ENCODE measurements at regions not wholly inside any gene's neighbourhood (a gene's known extent, or its start where the extent isn't known, plus 50 kb on each side); places are given as distances from the start of the nearest gene placed in this dataset.
A peak's percentile ranks its signal among the peaks of the same experiment; 100 is the strongest.

DNA sequence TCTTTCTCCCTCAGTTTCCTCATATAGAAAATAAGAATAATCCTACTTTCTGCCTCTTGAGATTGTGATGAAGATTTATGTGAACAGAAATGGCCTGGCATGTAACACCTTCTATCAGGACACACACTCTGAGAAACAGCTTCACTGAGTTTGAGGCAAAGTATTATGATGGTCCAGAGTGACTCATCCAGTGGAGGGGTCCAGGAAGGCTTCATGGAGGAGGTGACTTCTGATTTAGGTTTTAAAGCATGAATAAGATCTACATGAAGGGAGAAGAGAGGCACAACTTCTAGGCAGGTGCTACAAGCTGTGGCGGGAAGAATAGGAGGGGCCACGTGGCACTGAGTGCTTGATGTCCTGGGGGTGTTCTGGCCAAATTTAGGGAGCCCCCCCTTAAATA lies 124.4 kb upstream of the SDK2 start:
- Histone ChIP-seq H2BK15ac (ENCODE audit: low read depth, poor library complexity, severe bottlenecking) (no peak overlapping the region), H3K9me3 (ENCODE audit: control insufficient read depth, low read length) (no peaks in the 10 kb centered on the region), H3K4me1 (ENCODE audit: control insufficient read depth, insufficient read depth, low read depth, low read length) (peaks cover 1% of the 10 kb centered on the region), H2BK120ac (ENCODE audit: low read depth, low read length) (no peak overlapping the region), H4K91ac (ENCODE audit: low read length) (no peak overlapping the region), H3K4ac (ENCODE audit: low read depth in 1 of 2, low read length in 2 of 2) (no peak overlapping the region), H2BK12ac (ENCODE audit: low read length in 2 of 2) (no peak overlapping the region), H3K79me1 (replicated peaks; ENCODE audit: low read length, poor library complexity, severe bottlenecking) (no peaks in the 10 kb centered on the region), H3K4me3 (ENCODE audit: insufficient read depth in 1 of 2, low read depth in 1 of 2, low read length in 2 of 2) (no peak overlapping the region), H2BK5ac (ENCODE audit: low read depth, low read length, poor library complexity, severe bottlenecking) (no peak overlapping the region), H3K18ac (ENCODE audit: low read depth in 1 of 2, low read length in 2 of 2) (no peak overlapping the region), H3K23ac (ENCODE audit: low read length in 2 of 2) (no peak overlapping the region), H3K27me3 (ENCODE audit: control insufficient read depth in 1 of 2, insufficient read depth in 1 of 2, low read length in 2 of 2) (peaks cover 4 to 75% of the 10 kb centered on the region in 2 experiments), H2AFZ (ENCODE audit: low read depth, low read length) (no peak overlapping the region), H4K8ac (ENCODE audit: low read length) (no peak overlapping the region), H2AK5ac (ENCODE audit: low read length, severe bottlenecking) (no peak overlapping the region), H3K14ac (ENCODE audit: low read length in 2 of 2) (no peak overlapping the region), H3K27ac (ENCODE audit: low read length, poor library complexity, severe bottlenecking) (no peak overlapping the region), H3K36me3 (ENCODE audit: control insufficient read depth in 1 of 2, insufficient read depth in 2 of 2, low read depth in 1 of 2, low read length in 2 of 2) (no peaks in the 10 kb centered on the region), H3K9ac (ENCODE audit: low read length) (no peak overlapping the region), H3K4me2 (ENCODE audit: low read length, poor library complexity, severe bottlenecking) (no peak overlapping the region)
- DNase-seq = no peak
- WGBS = 76% methylated on average over 2 of the region's 2 CpGs

DNA sequence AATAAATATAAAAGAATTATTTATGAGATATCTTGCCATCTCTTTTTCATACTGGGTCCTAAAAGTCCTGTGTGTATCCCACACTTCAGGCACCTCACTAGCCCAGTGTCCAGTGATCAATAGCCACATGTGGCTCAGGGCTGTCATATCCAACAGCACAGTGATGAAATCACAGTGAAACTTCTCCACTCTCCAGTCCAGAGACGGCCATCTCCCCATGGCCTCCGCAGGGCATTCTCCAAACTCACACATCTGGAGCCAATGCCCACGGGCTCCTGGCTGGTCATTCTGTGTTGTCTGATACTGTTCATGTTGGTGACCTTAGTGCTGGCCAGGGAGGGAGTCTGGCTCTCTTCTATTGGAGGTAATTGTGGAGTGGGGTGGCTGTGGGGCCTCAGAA lies 125.2 kb upstream of the SDK2 start:
- no peak overlapping the region for H4K8ac ChIP-seq (ENCODE audit: low read length)
- H3K4me1 ChIP-seq (ENCODE audit: control insufficient read depth, insufficient read depth, low read depth, low read length) = peaks cover 1% of the 10 kb centered on the region
- H3K4me2 ChIP-seq (ENCODE audit: low read length, poor library complexity, severe bottlenecking) = no peak overlapping the region
- no peak overlapping the region for H2BK120ac ChIP-seq (ENCODE audit: low read depth, low read length)
- H3K9me3 ChIP-seq (ENCODE audit: control insufficient read depth, low read length) = no peaks in the 10 kb centered on the region
- H3K27me3 ChIP-seq (ENCODE audit: control insufficient read depth in 1 of 2, insufficient read depth in 1 of 2, low read length in 2 of 2) = peaks cover 4 to 67% of the 10 kb centered on the region in 2 experiments
- H3K14ac ChIP-seq (ENCODE audit: low read length in 2 of 2) = no peak overlapping the region
- H2AK5ac ChIP-seq (ENCODE audit: low read length, severe bottlenecking) = no peak overlapping the region
- no peaks in the 10 kb centered on the region for H3K36me3 ChIP-seq (ENCODE audit: control insufficient read depth in 1 of 2, insufficient read depth in 2 of 2, low read depth in 1 of 2, low read length in 2 of 2)
- WGBS = 80% methylated on average over 3 of the region's 3 CpGs
- H4K91ac ChIP-seq (ENCODE audit: low read length) = no peak overlapping the region
- no peak overlapping the region for H2BK15ac ChIP-seq (ENCODE audit: low read depth, poor library complexity, severe bottlenecking)
- no peaks in the 10 kb centered on the region for H3K79me1 ChIP-seq (replicated peaks; ENCODE audit: low read length, poor library complexity, severe bottlenecking)
- no peak overlapping the region for H2BK12ac ChIP-seq (ENCODE audit: low read length in 2 of 2)
- no peak overlapping the region for H3K27ac ChIP-seq (ENCODE audit: low read length, poor library complexity, severe bottlenecking)
- no peak overlapping the region for H3K4ac ChIP-seq (ENCODE audit: low read depth in 1 of 2, low read length in 2 of 2)
- H3K18ac ChIP-seq (ENCODE audit: low read depth in 1 of 2, low read length in 2 of 2) = no peak overlapping the region
- no peak overlapping the region for H3K23ac ChIP-seq (ENCODE audit: low read length in 2 of 2)
- H3K4me3 ChIP-seq (ENCODE audit: insufficient read depth in 1 of 2, low read depth in 1 of 2, low read length in 2 of 2) = no peak overlapping the region
- no peak overlapping the region for H3K9ac ChIP-seq (ENCODE audit: low read length)
- no peak overlapping the region for H2AFZ ChIP-seq (ENCODE audit: low read depth, low read length)
- DNase-seq = no peak
- no peak overlapping the region for H2BK5ac ChIP-seq (ENCODE audit: low read depth, low read length, poor library complexity, severe bottlenecking)

DNA sequence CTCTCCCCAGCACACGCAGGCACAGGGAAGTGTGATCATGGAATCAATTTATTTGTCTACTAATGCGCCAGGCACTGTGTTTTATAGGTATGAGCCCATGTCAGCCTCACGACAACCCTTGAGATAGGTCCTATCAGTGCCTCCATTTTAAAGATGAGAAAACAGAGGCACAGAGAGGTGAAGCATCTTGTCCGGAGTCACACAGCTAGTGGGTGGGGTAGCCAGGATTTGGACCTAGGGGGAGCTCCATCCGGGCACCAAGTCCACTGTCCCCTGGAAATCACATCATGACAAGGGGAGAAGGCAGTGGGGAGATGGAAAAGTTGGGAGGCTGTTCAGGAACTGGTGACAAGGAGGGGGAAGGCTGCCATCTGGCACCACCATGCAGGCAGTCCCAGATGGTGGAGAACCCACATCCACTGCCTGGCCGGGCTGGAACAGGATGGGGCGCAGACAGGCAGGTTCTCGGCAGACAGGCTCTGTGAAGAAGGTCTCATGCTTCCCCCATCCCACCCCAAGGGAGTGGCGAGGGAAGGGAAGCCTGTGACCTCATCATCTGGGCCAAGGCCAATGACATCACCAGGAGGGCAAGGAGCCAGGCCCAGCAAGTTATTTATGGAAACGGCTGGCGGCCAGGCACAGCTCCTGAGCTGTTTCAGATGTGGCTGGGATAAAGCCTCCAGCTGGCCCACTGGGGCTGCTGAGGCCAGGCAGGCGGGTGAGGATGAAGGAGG lies 126.0 kb upstream of the SDK2 start:
- Histone ChIP-seq H3K14ac (ENCODE audit: low read length in 2 of 2) (no peak overlapping the region), H3K27me3 (ENCODE audit: control insufficient read depth in 1 of 2, insufficient read depth in 1 of 2, low read length in 2 of 2) (peaks cover 4 to 63% of the 10 kb centered on the region in 2 experiments), H2AK5ac (ENCODE audit: low read length, severe bottlenecking) (no peak overlapping the region), H4K91ac (ENCODE audit: low read length) (no peak overlapping the region), H3K4me3 (ENCODE audit: insufficient read depth in 1 of 2, low read depth in 1 of 2, low read length in 2 of 2) (peak overlapping the region in 1 of 2 experiments; percentile 43), H2BK12ac (ENCODE audit: low read length in 2 of 2) (no peak overlapping the region), H3K23ac (ENCODE audit: low read length in 2 of 2) (no peak overlapping the region), H2BK15ac (ENCODE audit: low read depth, poor library complexity, severe bottlenecking) (no peak overlapping the region), H3K9ac (ENCODE audit: low read length) (peak overlapping the region; percentile 55), H3K27ac (ENCODE audit: low read length, poor library complexity, severe bottlenecking) (no peak overlapping the region), H3K18ac (ENCODE audit: low read depth in 1 of 2, low read length in 2 of 2) (no peak overlapping the region), H3K36me3 (ENCODE audit: control insufficient read depth in 1 of 2, insufficient read depth in 2 of 2, low read depth in 1 of 2, low read length in 2 of 2) (no peaks in the 10 kb centered on the region), H3K4ac (ENCODE audit: low read depth in 1 of 2, low read length in 2 of 2) (no peak overlapping the region), H3K4me2 (ENCODE audit: low read length, poor library complexity, severe bottlenecking) (no peak overlapping the region), H3K4me1 (ENCODE audit: control insufficient read depth, insufficient read depth, low read depth, low read length) (peaks cover 1% of the 10 kb centered on the region), H2BK120ac (ENCODE audit: low read depth, low read length) (no peak overlapping the region), H4K8ac (ENCODE audit: low read length) (no peak overlapping the region), H3K79me1 (replicated peaks; ENCODE audit: low read length, poor library complexity, severe bottlenecking) (no peaks in the 10 kb centered on the region), H2AFZ (ENCODE audit: low read depth, low read length) (no peak overlapping the region), H3K9me3 (ENCODE audit: control insufficient read depth, low read length) (no peaks in the 10 kb centered on the region), H2BK5ac (ENCODE audit: low read depth, low read length, poor library complexity, severe bottlenecking) (no peak overlapping the region)
- WGBS = 59% methylated on average over 11 of the region's 12 CpGs
- peak; percentile 54 for DNase-seq

DNA sequence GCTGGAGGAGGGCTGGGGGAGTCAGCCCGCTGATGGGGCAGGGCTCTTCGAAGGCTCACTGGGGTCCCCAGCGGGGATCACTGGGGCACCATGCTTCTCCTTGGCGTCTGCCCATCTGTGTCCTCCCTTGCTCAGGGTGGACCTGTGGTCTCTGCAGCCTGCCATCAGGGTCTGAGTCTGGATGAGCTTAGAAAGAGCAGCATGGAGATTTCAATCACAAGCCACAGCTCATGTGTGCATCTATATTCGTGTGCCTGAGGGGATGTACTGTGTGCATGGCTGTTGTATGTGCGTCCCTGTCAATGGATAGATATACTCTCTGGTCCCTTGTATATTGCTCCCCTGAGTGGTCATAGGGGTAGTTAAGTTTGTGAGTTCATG lies 126.6 kb upstream of the SDK2 start:
- H2BK12ac ChIP-seq (ENCODE audit: low read length in 2 of 2) = no peak overlapping the region
- no peak overlapping the region for H3K9ac ChIP-seq (ENCODE audit: low read length)
- no peak overlapping the region for H3K18ac ChIP-seq (ENCODE audit: low read depth in 1 of 2, low read length in 2 of 2)
- peaks cover 1% of the 10 kb centered on the region for H3K4me1 ChIP-seq (ENCODE audit: control insufficient read depth, insufficient read depth, low read depth, low read length)
- no peak overlapping the region for H2AK5ac ChIP-seq (ENCODE audit: low read length, severe bottlenecking)
- WGBS = 78% methylated on average over 6 of the region's 6 CpGs
- H2AFZ ChIP-seq (ENCODE audit: low read depth, low read length) = no peak overlapping the region
- H3K14ac ChIP-seq (ENCODE audit: low read length in 2 of 2) = no peak overlapping the region
- H2BK15ac ChIP-seq (ENCODE audit: low read depth, poor library complexity, severe bottlenecking) = no peak overlapping the region
- no peak overlapping the region for H3K4me3 ChIP-seq (ENCODE audit: insufficient read depth in 1 of 2, low read depth in 1 of 2, low read length in 2 of 2)
- no peak overlapping the region for H2BK120ac ChIP-seq (ENCODE audit: low read depth, low read length)
- H3K9me3 ChIP-seq (ENCODE audit: control insufficient read depth, low read length) = no peaks in the 10 kb centered on the region
- no peaks in the 10 kb centered on the region for H3K79me1 ChIP-seq (replicated peaks; ENCODE audit: low read length, poor library complexity, severe bottlenecking)
- no peak overlapping the region for H2BK5ac ChIP-seq (ENCODE audit: low read depth, low read length, poor library complexity, severe bottlenecking)
- no peaks in the 10 kb centered on the region for H3K36me3 ChIP-seq (ENCODE audit: control insufficient read depth in 1 of 2, insufficient read depth in 2 of 2, low read depth in 1 of 2, low read length in 2 of 2)
- H3K23ac ChIP-seq (ENCODE audit: low read length in 2 of 2) = no peak overlapping the region
- H3K27me3 ChIP-seq (ENCODE audit: control insufficient read depth in 1 of 2, insufficient read depth in 1 of 2, low read length in 2 of 2) = peaks cover under 1 to 63% of the 10 kb centered on the region in 2 experiments
- no peak overlapping the region for H4K8ac ChIP-seq (ENCODE audit: low read length)
- H4K91ac ChIP-seq (ENCODE audit: low read length) = no peak overlapping the region
- H3K4me2 ChIP-seq (ENCODE audit: low read length, poor library complexity, severe bottlenecking) = no peak overlapping the region
- H3K27ac ChIP-seq (ENCODE audit: low read length, poor library complexity, severe bottlenecking) = no peak overlapping the region
- H3K4ac ChIP-seq (ENCODE audit: low read depth in 1 of 2, low read length in 2 of 2) = no peak overlapping the region
- no peak for DNase-seq

Data from mesenchymal stem cell (in vitro differentiated cells and primary cell).